Inferior parietal cortex (tissue), 1 donor: ENCODE measurements at regions not wholly inside any gene's neighbourhood (a gene's known extent, or its start where the extent isn't known, plus 50 kb on each side); places are given as distances from the start of the nearest gene placed in this dataset.
"Not testable (repeated sequence)": the region's sequence is repeated elsewhere in the genome, so short reads cannot be mapped to it uniquely, and the experiment has no call there.

Experiments used
- DNase-seq: peaks from one replicate; pipeline ENCODE4 v3.0.0-alpha.2; 2016; ENCODE audit errors: extremely low spot score

DNA sequence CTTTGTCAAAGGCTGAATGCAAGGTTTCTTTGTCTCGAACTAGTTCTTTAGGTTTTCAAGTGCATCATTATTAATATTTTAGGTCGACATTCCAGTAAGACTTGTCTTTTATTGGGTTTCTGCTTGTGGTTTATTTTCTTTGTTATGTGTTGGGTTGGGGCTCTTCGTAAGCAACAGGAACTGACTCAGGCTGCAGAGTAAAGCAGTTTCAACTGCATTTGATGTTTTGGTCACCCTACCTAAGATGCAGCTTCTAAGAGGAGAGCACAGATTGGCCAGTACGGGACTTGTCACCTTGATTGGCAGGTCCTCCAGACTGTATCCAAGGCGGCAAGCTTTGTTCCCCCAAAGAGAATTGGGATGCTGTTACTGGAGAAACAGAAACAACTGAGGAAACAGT is 149.5 kb upstream of the SULF2 start:
- DNase-seq, result no peak

DNA sequence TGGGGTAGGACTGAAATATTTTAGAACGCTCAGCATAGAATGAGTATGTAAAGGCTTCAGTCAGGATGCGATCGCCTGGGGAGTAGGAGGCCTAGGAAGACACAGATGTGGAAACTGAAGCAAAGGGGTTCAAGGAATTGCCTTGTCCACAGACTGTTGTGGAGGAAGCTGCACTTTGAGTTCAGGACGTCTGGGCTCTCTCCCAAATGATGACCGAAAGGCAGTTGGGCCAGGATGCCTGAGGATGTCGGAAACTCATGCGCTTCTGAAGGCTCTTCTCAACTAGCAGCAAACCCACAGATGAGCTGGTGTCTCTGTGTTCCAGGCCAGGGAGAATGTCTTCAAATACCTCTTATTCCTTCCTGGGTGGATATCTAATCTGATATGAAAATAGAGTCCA is 146.2 kb upstream of the SULF2 start:
- DNase-seq, result no peak

DNA sequence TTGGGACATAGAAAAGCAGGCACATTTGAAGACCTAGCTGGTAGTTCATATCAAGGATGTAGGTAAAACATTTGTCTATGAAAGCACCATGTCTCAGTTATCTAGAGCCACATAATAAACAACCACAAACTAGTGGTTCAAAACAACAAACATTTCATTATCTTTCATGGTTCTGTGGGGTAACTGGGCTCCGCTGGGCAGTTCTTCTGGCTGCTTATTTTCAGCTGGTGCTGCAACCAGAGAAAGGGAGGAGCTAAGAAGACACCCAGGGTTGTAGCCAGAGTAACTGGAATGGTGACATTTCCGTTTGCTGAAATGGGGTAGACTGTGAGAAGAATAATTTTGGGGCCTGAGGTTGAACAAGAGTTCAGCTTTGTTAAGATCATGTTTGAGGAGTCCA is 145.7 kb upstream of the SULF2 start:
- no peak for DNase-seq

DNA sequence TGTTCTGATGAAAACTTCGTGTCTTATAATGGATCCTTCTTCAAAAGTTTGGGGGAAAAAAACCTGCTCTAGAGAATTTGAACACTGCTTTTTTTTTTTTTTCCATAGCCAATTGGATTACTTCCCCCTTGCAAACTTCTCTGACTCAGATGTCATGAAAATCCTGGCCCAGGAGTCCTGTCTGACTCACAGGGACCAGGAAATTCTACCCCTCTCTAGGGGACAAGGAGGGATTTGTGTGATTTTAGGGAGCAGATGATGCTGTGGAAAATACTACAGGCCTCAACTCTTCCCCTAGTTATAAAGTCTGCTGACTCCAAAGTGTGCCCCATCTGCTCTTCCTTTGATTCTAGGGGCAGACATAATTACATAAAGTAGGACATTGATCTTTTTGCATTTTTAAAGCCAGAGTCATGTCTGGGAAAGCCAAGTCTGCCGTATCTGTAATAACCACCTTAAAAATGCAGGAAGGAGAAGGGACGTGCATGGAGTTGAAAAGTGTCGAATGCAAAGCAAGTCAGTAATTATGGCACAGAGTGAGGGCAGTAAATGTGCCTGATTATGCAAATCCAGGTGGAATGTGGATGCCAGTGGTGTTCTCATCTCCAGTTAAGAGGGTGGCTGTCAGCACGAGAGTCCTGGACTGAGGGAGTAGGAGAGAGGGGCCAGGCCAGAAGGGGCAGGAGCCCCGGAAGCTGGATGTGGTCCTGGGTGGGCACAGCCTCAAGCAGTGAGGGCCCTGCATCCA is 144.3 kb upstream of the SULF2 start:
- no peak for DNase-seq

DNA sequence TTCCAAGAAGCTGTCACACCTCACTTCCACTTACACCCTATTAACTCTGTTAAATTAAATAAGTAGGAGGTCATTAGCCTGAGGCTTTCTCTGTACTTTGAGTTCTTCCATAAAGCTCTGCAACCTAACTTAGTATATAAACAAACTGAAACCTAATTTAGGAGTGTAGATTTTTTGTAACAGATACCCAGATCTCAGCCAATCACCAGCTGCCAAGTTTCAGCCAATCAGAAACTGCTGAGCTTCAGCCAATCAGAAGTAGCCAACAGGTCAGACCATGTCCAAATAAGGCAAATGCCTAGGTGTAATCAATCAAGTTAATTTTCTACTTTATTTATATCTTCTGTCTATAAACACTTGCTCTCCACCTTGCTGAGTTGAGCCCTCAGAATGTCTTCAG is 142.7 kb upstream of the SULF2 start:
- no peak for DNase-seq

DNA sequence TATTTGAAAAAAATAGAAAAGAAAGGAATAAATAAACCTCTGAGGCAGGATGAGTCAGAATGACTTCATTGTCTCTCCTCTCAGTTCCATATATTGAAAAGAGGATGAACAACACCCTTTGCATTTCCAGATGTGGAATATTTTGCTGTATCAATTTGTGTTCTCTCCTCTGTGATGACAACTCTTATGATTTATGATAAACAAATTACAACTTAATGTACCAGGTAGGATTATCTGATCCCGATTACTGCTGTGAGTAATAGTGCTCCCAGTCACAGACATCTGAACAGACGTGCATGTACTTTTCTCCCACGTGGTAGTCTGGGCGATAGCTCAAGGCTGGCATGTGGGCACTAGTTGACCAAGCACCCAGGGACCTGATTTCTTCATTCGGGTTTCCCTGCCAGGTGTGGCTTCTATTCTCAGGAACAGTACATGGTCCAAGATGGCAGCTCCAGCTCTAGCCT is 142.1 kb upstream of the SULF2 start:
- DNase-seq, result no peak

DNA sequence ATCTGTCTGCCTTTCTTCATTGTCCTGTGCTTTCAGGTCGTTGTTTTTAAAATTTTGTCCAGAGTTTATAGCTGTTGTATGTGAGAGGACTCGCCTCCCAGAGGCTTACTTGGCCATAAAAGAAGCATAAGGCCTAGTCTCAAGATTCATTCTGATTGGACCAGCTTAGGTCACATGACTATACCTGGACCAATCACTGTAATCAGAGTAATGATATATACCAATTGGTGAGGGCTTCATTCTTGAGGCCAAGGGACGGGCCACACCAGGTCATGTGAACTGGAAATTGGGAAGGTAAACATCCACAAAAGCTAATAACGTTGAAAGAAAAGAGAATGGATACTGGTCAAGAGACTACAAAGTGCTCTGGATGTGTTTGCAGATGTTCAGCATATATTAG is 141.4 kb upstream of the SULF2 start:
- DNase-seq, result no peak

DNA sequence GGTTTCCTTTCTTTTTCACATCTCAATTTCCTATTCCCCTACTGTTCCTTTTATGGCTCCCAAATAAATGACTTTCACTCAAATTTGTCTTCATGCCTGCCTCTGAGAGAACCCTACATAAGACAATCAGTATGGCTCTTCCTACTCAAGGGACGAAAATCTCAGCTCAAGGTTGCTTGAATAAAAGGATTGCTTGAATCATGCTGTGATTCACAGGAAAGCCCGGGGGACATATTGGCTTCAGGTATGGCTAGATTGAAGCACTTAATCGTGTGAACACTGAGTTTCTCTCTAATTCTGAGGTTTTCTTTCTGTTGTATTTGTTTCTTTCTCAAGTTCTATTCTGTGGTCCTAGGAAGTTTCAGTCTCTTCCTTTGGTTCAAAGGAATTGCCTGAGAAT is 140.3 kb upstream of the SULF2 start:
- DNase-seq, result no peak

DNA sequence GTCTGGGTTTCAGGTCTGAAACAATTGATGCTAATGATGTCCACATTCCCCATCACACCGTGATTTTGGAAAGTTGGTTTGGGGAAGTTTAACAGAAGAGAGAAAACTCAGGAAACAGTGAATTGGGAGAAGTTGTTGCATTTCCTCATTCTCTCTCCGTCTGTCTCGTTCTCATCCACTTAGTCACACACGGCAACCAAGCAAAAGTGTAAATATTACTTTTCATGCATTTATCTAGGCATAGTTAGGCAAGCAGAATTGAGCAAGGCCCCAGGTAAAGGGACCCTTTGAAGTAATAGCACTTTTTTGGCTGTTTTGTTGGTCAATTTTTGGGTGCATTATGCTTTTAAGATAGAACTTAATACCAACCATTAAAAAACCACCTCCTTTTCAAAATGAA is 137.0 kb upstream of the SULF2 start:
- no peak for DNase-seq

DNA sequence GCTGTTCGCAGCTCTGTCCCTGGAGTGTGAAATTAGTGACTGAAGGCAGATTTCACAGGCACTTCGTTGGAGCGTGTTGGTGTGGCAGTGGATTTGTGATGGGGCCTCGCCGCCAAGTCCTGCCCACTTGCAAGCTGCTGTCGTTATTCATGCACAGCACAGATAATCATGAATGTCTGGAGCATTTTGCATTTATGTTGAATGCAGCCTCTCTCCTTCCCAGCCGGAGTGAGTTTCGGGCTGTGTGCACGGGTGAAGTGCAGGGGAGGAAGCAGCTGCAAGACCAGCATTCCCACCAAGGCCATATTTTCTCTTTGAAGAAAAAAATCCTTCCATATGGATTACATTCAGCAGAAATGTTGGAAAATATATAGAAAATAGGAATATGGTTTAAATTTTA is 136.5 kb upstream of the SULF2 start:
- not testable (repeated sequence) for DNase-seq

DNA sequence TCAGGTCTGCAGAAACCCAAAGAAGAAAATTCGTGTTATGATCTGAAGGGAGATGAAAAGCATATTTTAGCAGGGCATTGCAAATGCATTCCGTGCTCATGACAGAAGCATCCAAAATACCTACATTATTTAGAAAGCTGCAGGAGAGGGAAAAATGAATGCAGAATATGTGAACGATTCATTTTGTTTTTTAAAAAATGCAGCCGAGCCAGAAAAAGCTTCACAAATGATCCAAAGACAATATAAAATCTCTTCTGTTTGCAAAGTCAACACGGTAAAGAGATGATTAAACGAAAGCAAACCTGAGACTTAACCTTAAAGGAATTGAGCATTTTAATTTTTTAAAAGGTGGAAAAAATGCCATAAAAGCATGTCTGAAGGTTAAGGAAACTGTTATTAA is 136.1 kb upstream of the SULF2 start:
- peak; percentile 20 for DNase-seq

DNA sequence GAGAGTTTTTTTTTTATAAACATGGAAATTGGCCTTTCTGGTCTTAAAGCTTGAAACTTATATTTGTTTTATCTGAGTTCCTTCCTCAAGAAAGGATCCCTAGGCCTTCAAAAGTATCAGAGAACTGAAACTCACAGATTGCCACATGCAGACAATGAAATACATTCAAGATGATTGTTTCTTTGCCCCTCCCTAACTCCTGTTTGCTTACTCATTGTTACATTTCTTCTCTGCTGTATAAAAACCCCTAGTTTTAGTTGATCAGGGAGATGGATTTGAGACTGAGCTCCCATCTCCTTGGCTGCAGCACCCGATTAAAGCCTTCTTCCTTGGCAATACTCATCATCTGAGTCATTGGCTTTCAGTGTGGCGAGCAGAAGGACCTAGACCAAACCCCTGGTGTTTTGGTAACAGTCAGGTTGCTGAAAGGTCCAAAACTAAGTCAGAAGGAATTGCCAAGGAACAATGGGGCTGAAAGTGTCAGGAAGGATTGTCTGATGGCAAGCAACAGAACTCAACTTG is 132.3 kb upstream of the SULF2 start:
- no peak for DNase-seq

DNA sequence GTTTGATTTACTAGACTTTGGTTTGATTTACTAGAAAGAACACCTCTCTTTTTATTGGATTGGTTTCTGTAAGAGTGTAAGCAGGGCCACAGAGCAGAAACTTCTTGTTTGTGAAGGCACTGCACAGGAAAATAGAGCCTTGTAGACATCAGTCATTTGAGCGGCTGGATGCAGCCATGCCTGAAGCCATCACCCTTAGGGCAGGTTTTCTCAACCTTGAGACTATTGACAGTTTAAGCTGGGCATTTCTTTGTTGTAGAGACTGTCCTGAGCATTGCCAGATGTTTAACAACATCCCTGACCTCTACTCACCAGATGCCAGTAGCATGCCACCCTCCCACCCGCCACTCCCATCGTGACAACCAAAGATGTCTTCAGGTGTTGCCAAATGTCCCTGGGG is 130.2 kb upstream of the SULF2 start:
- DNase-seq, result no peak

DNA sequence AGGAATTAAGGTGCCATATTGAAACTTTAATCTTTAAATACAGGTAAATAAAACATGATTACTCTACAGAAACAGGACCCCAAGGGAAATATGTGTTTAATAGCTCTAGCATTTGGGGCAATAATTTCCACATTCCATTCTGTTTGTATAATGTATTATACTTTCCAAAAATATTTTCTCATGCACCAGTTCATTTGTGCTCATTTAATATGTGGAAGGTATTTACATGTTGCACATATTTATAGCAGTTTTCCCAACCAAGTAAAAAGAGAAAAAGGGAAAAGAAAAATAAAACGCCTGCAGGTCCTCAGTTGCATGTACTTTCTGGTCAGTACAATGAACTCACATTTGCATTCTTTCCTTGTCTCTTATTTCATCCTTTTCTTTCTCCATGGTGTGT is 129.5 kb upstream of the SULF2 start:
- no peak for DNase-seq

DNA sequence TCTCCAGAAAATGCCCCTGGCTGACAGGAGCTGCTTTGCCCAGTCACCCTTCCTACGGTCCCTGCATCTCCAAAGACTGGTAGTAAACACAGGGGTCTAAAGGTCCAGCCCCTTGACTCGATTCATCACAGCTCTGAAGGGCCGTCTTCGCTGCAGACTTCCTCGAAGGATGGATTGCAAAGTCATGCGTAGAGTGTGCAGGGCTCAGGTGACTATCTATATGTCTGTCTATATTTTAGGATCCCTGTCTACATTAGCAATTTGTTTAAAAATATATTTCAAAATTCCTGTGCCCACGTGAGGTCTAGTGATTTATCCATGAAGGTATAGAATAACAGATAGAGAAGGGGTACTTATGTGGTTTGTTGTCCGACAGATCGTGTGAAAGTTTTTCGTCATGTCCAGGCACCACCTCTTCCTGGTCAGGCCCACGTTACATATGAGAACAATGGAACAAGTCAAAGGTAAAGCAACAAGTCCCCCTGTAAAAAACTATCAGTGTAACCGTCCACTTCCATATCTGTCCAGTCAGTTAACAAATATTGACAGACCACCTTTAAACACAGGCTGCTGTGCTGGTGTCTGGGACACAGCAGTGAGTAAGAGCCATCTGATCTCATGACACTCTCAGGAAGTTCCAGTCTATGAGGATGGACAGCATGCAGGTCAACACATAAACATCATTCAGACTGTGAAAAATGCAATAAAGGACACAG is 127.7 kb upstream of the SULF2 start:
- DNase-seq, result not testable (repeated sequence)

DNA sequence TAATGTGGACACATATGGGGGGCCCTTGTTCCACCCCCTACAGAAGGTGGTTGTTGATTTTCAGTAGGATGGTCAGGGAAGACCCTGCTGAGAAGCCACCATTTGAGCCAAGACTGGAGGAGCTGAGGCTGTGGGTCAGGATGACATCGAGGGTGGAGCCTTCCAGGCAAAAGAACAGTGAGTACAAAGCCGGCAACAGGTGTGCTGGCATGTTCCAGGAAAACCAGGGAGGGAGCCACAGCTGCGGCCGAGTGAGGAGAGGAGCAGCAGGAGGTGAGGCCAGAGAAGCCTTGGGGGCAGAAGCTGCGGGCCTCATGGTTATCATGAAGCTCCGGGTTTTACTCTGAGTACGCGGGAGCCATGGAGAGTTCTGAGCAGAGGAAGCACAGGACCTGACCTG is 126.9 kb upstream of the SULF2 start:
- DNase-seq, result not testable (repeated sequence)

DNA sequence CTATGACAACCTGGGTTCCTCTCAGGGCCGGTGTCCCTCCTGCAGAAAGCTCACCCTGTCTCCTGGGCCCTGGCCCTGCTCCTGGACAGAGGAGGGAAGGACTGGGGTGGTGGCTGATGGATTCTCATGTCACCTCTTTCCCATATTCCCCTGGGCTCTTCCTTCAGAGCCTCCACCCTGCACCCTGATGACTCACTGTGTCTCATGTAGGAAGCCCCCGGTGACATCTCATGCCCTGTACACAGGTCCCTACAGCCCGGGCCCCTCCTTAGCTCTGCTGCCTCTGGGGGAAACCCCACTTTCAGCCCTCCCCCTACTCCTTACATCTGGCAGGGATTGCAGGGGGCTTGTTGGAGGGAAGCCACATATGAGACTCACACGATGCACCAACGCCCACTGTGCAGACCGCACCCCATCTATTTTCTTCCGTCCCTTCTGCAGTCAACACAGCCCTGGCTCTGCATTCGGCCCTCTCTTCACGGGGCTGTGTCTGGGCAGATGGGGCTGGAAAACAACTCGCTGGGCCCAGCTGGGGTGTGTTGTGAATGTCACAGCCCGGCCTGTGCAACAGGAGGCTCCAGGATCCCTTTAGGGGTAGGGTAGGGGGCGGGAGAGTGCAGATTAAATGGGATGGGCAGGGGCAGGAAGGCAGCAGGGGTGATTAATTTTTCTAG is 124.6 kb upstream of the SULF2 start:
- DNase-seq, result not testable (repeated sequence)

DNA sequence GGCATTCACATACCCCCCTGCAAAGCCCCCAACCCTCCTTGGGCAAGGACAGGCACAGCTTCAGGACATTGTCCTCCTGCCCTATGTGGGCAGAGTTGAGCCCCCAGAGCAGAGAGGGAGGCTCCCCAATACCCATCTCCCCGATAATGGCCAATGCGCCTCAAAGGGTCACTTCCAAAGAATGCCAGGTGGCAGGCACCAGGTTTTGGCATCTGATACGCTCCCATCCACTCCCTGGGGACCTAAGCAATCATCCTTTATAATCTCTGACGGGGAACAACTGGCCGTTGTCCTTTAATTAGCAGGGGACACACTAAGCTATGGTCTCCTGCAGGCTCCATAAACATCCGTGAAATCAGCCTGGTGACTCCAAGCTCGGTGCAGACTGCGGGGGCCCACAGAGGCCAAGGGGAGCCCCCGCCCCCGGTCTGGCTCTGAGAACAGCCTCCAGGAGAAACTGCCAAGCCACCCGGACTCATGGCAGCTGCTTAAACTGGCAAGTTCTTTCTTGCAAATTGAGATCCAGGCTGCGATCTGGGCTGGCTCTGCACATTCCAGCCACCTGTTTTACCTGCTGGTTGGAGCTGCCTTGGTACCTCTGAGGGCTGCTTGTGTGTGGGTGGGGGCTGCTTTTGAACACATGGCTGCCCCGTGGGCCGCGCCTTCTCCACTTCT is 123.2 kb upstream of the SULF2 start:
- not testable (repeated sequence) for DNase-seq

DNA sequence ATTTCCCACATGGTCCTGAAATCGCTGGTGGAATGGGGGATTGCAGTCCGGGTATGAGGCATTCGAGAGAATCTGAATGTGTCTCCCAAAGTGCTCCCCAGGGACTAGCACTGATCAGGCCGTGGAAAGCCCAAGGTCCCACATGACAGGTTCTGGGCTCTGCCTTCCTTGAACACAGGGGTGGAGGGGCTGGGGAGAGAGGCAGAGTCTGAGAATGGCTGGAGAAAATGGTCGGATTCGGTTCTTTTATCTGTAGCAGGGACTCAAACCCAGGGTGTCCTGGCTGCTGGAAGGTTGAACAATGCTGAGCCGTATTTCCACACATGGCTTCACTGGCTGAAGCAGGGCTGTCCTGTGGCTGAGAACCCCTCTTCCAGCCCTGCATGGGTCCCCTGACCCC is 122.7 kb upstream of the SULF2 start:
- DNase-seq, result not testable (repeated sequence)

DNA sequence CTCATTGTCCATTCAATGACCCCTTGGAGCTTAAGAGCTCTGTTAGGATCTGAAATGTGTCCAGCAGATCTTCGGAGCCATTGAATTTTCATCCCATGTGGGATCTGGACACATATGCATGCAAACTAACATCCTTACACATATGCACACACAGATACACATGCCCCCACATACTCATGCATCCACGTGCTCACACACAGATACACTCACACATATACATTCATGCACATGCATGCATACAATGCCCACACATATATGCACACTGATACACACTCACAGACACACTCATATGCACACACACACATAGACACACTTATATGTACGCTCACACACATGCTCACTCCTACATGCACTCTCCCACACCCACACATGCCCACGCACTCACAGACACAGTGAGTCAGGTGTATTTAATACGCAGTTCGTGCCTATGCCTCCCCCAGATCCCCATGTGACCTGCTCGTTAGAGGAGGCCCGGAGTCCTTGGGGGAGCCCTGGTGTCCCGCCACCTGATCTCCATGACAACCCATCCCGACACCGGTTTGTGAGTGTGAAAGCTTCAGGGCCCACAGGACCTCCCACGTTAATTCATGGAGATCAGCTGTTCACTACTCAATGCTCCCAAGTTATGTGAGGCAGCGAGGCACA is 121.9 kb upstream of the SULF2 start:
- DNase-seq, result no peak

DNA sequence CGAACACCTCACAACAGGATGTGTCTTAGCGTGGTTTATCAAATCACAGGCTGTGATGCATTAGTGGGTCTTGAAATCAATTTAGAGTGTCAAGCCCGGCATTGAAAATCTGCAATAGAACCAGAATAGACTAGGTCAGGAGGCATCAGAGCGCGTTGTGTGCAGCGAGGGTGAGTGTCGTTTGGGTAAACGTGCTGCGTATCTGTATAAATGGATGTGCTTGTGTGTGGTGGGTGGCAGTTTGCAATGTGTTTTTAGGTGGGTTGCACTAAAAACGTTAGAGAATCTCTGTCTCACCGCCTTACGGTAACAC is 121.0 kb upstream of the SULF2 start:
- no peak for DNase-seq
